Activated naive CD4-positive, alpha-beta T cell treated with anti-CD3 and anti-CD28 coated beads, Interleukin-2, amount 10 ng/mL, durations not matched to agents 7 days and 5 days (primary cell): ENCODE measurements at regions not wholly inside any gene's neighbourhood (a gene's known extent, or its start where the extent isn't known, plus 50 kb on each side); places are given as distances from the start of the nearest gene placed in this dataset.

Experiments
- CTCF ChIA-PET: fragments of 350-600 bp; sonication (Branson Sonifier 250); formaldehyde crosslinking; loops from one replicate; lab custom pipeline; 2021; ENCODE audit warnings: antibody characterized with exemption; lab: Charles Lee
- DNase-seq: peaks from one replicate; pipeline ENCODE4 v3.0.0-alpha.2; 2020
- H3K27ac Mint-ChIP-seq: one replicate; pipeline ENCODE4 v1.8.0; 2021; ENCODE audit warnings: mild to moderate bottlenecking, moderate library complexity, mixed read lengths
- H3K27me3 Mint-ChIP-seq: one replicate; pipeline ENCODE4 v1.8.0; 2021; ENCODE audit warnings: mild to moderate bottlenecking, mixed read lengths
- H3K36me3 Mint-ChIP-seq: one replicate; pipeline ENCODE4 v1.8.0; 2021; ENCODE audit warnings: mixed read lengths
- H3K4me1 Mint-ChIP-seq: one replicate; pipeline ENCODE4 v1.8.0; 2021; ENCODE audit warnings: mixed read lengths
- H3K4me3 Mint-ChIP-seq: one replicate; pipeline ENCODE4 v1.8.0; 2021; ENCODE audit warnings: mild to moderate bottlenecking, moderate library complexity, mixed read lengths
- H3K9me3 Mint-ChIP-seq: one replicate; pipeline ENCODE4 v1.8.0; 2021; ENCODE audit warnings: mixed read lengths

DNA sequence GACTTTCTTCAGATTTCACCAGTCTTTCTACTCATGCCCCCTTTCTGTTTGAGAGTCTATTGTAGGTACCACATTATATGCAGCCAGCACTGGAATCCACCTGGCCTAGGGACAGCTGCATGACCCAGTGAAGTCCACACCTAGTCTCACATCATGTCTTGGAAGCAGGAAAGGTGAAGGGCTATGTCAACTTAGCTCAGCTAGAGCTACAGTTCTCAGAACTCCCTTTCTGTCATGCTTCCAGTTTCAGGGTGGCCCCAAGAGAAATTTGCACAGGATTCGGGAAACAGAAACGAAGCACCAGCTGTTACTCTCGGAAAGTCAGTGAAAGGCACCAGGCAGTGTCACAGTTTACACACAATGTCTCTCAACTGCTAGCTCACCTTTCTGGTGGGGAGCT is 51.6 kb upstream of the NLRP1 start:
- no peaks in the 10 kb centered on the region for H3K36me3 Mint-ChIP-seq
- peaks cover 55% of the 10 kb centered on the region for H3K27me3 Mint-ChIP-seq

DNA sequence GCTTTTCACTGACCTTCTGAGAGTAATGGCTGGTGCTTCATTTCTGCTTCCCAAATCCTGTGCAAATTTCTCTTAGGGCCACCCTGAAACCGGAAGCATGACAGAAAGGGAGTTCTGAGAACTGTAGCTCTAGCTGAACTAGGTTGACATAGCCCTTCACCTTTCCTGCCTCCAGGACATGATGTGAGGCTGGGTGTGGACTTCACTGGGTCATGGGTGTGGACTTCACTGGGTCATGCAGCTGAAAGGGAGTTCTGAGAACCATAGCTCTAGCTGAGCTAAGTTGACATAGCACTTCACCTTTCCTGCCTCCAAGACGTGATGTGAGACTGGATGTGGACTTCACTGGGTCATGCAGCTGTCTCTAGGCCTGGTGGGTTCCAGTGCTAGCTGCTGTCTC is 54.3 kb upstream of the NLRP1 start:
- Mint-ChIP-seq H3K4me3 (no peak overlapping the region), H3K4me1 (no peaks in the 10 kb centered on the region), H3K9me3 (no peaks in the 10 kb centered on the region), H3K36me3 (no peaks in the 10 kb centered on the region), H3K27me3 (peaks cover 56% of the 10 kb centered on the region), H3K27ac (no peak overlapping the region)
- CTCF ChIA-PET, result no interaction called here
- no peak for DNase-seq

More for the DNA sequence above, 51.6 kb upstream of the NLRP1 start:
- H3K27ac Mint-ChIP-seq, result no peak overlapping the region
- CTCF ChIA-PET, result no interaction called here
- no peaks in the 10 kb centered on the region for H3K4me1 Mint-ChIP-seq
- no peak overlapping the region for H3K4me3 Mint-ChIP-seq
- no peaks in the 10 kb centered on the region for H3K9me3 Mint-ChIP-seq
- DNase-seq, result no peak

DNA sequence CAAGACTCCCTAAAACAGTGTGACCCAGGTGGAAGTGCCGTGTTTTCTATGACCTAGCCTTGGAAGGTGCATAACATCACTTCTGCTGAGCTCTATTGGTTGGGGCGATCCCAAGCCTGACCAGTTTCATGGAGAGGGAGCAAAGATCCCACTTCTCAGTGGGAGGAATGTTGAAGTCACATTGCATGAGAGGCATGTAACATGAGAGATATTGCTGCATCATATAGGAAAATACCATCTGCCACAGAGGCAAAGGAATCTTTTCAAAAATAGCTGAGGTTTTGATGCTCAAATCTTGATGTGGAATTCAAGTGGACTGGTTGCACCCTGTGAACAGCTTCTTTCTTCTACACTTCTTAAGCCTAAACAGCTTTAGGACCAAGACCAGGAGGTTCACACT is 56.4 kb upstream of the NLRP1 start:
- no peak for DNase-seq
- Mint-ChIP-seq H3K4me3 (no peak overlapping the region), H3K27me3 (peaks cover 52% of the 10 kb centered on the region), H3K9me3 (no peaks in the 10 kb centered on the region), H3K36me3 (no peaks in the 10 kb centered on the region), H3K4me1 (no peaks in the 10 kb centered on the region), H3K27ac (no peak overlapping the region)
- CTCF ChIA-PET, result no interaction called here

DNA sequence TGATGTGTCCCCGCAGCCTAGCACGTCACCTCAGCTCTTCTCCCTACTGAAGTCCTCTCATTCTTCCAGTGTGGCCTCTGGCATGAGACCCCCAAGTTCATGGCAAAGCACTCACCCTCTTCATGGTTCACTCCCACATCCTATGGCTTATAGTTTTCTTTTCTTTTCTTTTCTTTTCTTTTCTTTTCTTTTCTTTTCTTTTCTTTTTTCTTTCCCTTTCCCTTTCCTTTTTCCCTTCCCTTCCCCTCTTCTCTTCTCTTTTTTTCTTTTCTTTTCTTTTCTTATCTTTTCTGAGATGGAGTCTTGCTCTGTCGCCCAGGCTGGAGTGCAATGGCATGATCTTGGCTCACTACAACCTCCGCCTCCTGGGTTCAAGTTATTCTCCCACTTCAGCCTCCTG is 58.4 kb upstream of the NLRP1 start:
- Mint-ChIP-seq H3K4me3 (no peak overlapping the region), H3K9me3 (no peaks in the 10 kb centered on the region), H3K4me1 (no peaks in the 10 kb centered on the region), H3K36me3 (no peaks in the 10 kb centered on the region), H3K27ac (no peak overlapping the region), H3K27me3 (peaks cover 42% of the 10 kb centered on the region)
- DNase-seq, result no peak
- CTCF ChIA-PET, result no interaction called here

DNA sequence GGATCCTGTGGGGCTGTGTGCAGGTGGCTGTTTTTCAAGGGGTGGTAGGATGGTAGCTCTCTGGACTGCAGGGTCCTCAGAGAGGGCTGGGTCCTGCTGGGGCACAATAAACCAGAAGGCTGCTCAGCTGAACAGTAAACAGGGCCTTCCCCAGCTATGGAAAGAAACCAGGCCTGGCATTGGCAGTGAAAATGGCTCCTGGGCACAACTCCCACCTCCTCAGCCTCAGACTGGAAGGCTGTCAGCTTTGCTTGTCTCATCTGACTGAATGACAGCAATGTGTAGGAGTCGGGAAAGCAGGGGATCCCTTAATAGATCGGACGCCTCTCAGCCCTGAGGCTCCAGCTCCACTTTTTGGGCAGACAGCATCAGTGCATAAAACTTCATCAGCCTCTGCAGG is 59.8 kb upstream of the NLRP1 start:
- Mint-ChIP-seq H3K27ac (no peak overlapping the region), H3K36me3 (no peaks in the 10 kb centered on the region), H3K9me3 (no peaks in the 10 kb centered on the region), H3K27me3 (peaks cover 34% of the 10 kb centered on the region), H3K4me1 (no peaks in the 10 kb centered on the region), H3K4me3 (no peak overlapping the region)
- CTCF ChIA-PET, result interaction anchor here (0.7 kb wide), 1 partner anchor 35 kb away, joined by 3 read pairs; no protein-coding TSS in a partner anchor
- no peak for DNase-seq

DNA sequence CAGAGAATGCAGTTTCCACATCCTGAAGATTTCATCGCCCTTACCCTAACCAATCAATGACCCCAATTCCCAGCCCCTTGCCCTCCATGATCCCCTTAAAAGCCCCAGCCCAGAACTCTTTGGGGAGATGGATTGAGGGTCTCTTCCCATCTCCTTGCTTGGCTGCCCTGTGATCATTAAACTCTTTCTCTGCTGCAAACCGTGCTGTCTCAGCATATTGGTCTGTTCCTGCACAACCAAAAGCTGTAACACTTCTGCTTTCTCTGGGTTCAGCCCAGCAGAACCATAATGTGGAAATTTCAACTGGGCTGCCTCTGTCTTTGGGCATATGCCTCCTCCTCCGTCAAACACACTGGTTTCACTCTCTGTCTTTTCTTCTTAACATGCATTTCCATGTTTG is 67.0 kb upstream of the NLRP1 start:
- Mint-ChIP-seq H3K4me3 (no peak overlapping the region), H3K36me3 (no peaks in the 10 kb centered on the region), H3K4me1 (no peaks in the 10 kb centered on the region), H3K27me3 (peaks cover 5% of the 10 kb centered on the region), H3K9me3 (peaks cover 16% of the 10 kb centered on the region), H3K27ac (no peak overlapping the region)
- DNase-seq, result no peak
- CTCF ChIA-PET, result no interaction called here

DNA sequence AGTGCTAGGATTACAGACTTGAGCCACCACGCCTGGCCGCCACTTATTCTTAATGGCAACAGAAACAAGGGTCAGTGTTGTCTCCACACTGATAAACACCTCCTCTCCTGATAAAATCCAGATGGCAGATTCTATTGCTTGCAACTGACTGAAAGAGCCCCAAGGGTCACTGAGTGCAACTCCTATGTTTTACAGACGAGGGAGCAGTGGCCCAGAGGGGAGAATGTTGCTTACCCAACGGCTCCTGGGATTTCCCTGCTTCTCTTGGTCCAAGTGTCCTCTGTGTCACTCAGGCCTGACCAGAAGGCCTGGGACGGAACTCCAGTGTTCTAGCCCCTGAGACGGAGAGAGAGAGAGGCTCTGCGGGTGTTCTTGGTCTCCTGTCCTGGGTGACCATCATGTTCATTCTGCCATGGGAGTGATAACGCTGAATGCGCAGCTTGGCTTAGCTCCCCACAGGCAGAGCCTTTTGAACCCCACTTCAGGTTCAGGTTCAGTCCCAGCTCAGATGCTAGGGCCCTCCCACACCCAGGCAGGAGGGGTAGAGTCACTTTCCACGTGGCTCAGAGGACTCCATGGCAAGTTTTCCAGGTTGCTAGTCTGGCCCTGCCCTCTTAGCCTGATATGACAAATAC is 77.3 kb upstream of the NLRP1 start:
- Mint-ChIP-seq H3K4me3 (no peak overlapping the region), H3K36me3 (no peaks in the 10 kb centered on the region), H3K4me1 (no peaks in the 10 kb centered on the region), H3K27me3 (peaks cover 13% of the 10 kb centered on the region), H3K27ac (no peak overlapping the region), H3K9me3 (no peaks in the 10 kb centered on the region)
- no peak for DNase-seq
- CTCF ChIA-PET, result no interaction called here

DNA sequence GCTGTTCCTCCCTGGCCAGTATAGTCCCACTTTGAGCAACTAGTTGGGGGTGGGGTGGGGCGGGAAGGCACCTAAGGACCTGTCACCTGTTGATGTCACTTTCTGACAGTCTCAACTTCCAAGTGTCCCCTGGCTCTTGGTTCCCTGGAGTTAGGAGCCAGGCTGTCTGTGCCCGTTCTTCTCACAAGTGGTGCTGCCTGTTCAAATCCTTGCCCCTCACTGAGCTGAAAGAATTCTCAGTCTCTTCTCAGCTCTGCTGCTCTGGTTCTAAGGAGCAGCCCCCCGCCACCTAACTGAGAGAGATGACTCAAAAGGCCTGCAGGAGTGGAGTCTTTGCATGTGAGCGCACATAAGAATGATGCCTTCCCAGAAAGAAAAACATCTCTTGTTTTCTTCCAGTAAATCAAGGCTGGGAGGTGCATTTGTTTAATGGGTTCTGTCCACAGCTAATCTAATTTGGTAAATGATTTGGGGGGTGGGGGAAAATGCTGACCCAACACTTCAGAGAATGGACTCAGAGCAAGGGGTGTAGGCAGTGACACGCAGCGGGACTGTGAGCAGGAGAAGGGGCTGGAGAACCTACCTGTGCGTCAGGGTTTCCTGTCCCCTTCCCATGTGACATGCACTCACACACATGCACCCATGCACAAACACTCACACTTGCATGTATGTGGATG is 78.2 kb upstream of the NLRP1 start:
- CTCF ChIA-PET, result no interaction called here
- no peak overlapping the region for H3K27ac Mint-ChIP-seq

DNA sequence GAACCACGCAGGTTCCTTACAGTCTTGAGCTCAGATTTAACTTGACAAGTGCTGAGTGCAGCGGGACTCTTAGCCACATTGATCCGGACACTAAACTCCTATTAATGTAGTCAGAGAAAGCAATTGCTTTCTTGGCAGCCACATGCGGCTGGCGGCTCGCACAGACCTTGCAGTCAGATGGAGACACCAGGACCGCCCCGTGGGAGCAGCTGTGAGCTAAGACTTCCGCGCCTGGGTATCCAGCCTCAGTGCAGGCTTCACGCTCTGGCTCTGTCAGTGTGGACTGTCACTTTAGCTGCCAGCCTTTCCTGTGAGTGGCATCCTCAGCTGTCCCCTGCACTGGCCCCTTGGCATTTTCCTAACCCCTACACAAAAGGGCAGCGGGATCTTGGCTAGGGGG is 80.9 kb upstream of the NLRP1 start:
- H3K36me3 Mint-ChIP-seq, result no peaks in the 10 kb centered on the region
- CTCF ChIA-PET, result no interaction called here
- no peak overlapping the region for H3K4me3 Mint-ChIP-seq
- no peak for DNase-seq
- no peak overlapping the region for H3K27ac Mint-ChIP-seq
- no peaks in the 10 kb centered on the region for H3K4me1 Mint-ChIP-seq
- peaks cover 18% of the 10 kb centered on the region for H3K27me3 Mint-ChIP-seq
- H3K9me3 Mint-ChIP-seq, result no peaks in the 10 kb centered on the region

More for the DNA sequence above, 78.2 kb upstream of the NLRP1 start:
- H3K4me3 Mint-ChIP-seq, result no peak overlapping the region
- no peaks in the 10 kb centered on the region for H3K4me1 Mint-ChIP-seq
- DNase-seq, result no peak
- no peaks in the 10 kb centered on the region for H3K36me3 Mint-ChIP-seq
- peaks cover 11% of the 10 kb centered on the region for H3K27me3 Mint-ChIP-seq
- H3K9me3 Mint-ChIP-seq, result no peaks in the 10 kb centered on the region

DNA sequence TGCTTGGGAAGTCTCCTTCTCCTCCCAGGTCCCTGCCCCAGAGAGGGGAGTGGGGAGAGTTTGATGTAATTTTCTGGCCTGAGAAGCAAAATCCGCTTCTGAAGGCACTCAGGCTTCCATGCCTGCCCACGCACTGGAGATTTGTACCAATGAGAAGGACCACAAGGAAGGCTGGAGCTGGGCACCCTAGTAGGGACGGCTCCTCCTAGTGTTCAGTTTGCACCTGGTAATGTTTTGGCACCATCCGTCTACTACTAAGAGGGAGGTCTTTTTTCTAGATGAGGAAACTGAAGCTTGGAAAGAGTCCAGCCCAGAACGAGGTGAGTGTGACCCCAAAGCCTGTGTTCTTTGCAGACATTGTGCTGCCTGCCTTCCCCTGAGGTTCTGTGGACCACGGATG is 83.6 kb upstream of the NLRP1 start:
- H3K4me3 Mint-ChIP-seq, result no peak overlapping the region
- H3K27me3 Mint-ChIP-seq, result peaks cover 18% of the 10 kb centered on the region
- H3K4me1 Mint-ChIP-seq, result no peaks in the 10 kb centered on the region
- CTCF ChIA-PET, result interaction anchor here (1.2 kb wide), 1 partner anchor 13 kb away, joined by 3 read pairs; no protein-coding TSS in a partner anchor
- no peaks in the 10 kb centered on the region for H3K9me3 Mint-ChIP-seq
- DNase-seq, result no peak
- H3K27ac Mint-ChIP-seq, result no peak overlapping the region
- no peaks in the 10 kb centered on the region for H3K36me3 Mint-ChIP-seq

DNA sequence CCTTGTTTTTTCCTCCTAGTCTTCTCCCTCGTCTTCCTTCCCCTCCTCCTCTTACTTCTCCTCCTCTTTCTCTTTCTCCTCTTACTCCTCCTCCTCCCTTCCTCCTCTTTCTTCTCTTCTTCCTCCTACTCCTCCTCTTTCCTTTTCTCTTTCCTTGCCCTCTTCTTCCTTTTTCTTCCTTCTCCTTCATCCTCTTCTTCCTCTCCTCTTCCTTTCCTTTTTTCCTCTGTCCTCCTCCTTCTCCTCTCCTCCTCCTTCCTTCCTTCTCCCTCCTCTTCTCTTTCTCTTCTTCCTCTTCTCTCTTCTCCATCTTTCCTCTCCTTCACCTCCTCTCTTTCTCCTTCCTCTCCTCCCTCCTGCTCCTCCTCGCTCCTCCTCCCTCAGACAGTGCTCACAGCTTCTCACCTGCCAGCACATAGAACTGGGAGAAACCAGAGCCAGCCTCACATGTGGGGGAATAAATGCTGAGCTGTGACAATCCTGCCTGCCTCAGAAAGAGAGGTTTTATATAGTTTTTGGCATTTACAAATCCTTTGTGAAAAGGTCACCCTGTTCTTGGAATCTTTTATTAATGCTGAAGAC is 84.3 kb upstream of the NLRP1 start:
- Mint-ChIP-seq H3K27ac (no peak overlapping the region), H3K36me3 (no peaks in the 10 kb centered on the region), H3K4me3 (no peak overlapping the region), H3K9me3 (no peaks in the 10 kb centered on the region), H3K4me1 (no peaks in the 10 kb centered on the region), H3K27me3 (peaks cover 18% of the 10 kb centered on the region)
- CTCF ChIA-PET, result no interaction called here
- no peak for DNase-seq

DNA sequence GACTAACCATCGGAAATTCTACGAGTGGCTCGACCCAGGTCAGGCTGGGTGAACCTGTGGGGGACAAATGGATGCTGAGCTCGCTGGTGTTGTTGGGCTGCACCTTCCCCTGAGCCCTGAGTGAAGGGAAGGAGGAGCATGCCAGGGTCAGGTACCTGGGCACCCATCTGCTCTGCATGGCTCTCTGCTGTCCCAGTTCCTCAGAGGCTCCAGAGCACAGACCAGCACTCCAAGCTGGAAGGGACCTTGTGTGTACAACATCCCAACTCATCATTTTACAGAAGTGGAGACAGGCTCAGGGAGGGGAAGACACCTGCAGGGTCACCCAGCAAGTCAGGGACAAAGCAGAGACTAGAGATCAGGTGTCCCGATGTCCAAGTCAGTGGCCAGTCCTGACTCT is 84.9 kb upstream of the NLRP1 start:
- no peak overlapping the region for H3K27ac Mint-ChIP-seq
- no peak overlapping the region for H3K4me3 Mint-ChIP-seq
- H3K27me3 Mint-ChIP-seq, result peaks cover 16% of the 10 kb centered on the region
- H3K36me3 Mint-ChIP-seq, result no peaks in the 10 kb centered on the region
- DNase-seq, result no peak
- H3K4me1 Mint-ChIP-seq, result no peaks in the 10 kb centered on the region
- CTCF ChIA-PET, result no interaction called here
- H3K9me3 Mint-ChIP-seq, result no peaks in the 10 kb centered on the region

DNA sequence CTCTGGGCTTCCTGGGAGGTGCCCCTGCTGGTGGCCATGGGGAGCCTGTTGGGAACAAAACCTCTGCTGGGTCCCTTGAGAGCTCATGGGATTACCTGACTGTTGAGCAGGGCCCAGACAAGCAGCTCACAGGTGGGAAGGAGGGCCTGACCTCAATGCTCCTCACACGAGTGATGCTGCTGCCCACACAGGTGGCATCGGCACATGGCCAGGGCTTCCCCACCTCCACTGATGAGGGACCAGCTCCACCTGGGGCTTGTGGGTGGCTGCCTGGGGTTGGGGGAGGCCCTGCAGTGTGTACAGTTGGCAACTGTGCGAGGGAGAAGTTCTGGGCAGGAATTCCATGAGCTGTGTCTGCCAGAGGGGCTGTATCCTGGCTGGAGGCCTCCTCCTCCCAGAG is 87.8 kb upstream of the NLRP1 start:
- no peaks in the 10 kb centered on the region for H3K36me3 Mint-ChIP-seq
- H3K27ac Mint-ChIP-seq, result no peak overlapping the region
- DNase-seq, result no peak
- H3K4me3 Mint-ChIP-seq, result no peak overlapping the region
- H3K27me3 Mint-ChIP-seq, result peaks cover 17% of the 10 kb centered on the region
- H3K9me3 Mint-ChIP-seq, result no peaks in the 10 kb centered on the region
- H3K4me1 Mint-ChIP-seq, result no peaks in the 10 kb centered on the region
- CTCF ChIA-PET, result no interaction called here

DNA sequence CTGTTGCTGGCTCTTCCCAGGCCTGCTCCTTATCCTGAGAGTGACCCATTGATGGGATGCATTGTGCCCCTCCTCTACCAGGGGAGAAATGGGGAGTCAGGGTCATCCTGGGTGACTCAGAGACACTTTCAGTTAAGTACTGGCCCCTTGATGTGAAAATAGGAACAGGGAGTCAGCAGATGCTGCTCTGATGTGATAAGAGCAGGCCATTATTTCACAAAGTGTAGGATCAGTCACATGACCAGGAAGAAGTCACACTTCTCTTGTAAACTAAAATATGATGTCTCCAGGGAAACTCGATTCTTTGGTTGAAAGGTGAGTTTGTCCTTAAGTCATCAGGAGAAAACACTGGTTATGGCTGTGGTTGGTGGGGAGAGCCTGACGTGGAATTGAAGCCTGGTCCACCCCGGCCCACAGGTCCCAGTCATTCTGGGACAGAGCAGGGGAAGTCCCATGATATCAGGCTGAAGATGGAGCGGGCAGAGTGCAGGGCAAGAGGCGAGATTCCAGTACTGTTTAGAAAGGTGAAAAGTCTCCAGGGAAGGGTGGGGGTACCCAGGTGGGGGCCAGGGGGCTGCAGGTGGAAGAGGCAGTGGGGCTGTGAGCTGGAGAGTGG is 88.6 kb upstream of the NLRP1 start:
- CTCF ChIA-PET, result no interaction called here
- no peak for DNase-seq
- no peak overlapping the region for H3K27ac Mint-ChIP-seq
- peaks cover 21% of the 10 kb centered on the region for H3K27me3 Mint-ChIP-seq
- no peaks in the 10 kb centered on the region for H3K9me3 Mint-ChIP-seq
- no peak overlapping the region for H3K4me3 Mint-ChIP-seq
- no peaks in the 10 kb centered on the region for H3K4me1 Mint-ChIP-seq
- no peaks in the 10 kb centered on the region for H3K36me3 Mint-ChIP-seq
